ENCODE measurements at regions not wholly inside any gene's neighbourhood (a gene's known extent, or its start where the extent isn't known, plus 50 kb on each side); places are given as distances from the start of the nearest gene placed in this dataset.

GRCh38 chr21:43273016-43273707 is 104.4 kb downstream of the CRYAA start:
- H3K36me3 ChIP-seq (ENCODE audit: insufficient read depth, low read length): no peaks in the 10 kb centered on the region
- H4K20me1 ChIP-seq (ENCODE audit: insufficient read depth, low read length): no peaks in the 10 kb centered on the region
- no peak overlapping the region for H3K4me2 ChIP-seq (ENCODE audit: low read length)
- TF ChIP-seq CTCF (conservative IDR thresholded peaks at IDR 0.05; ENCODE audit: low read length) (no peak), EZH2phosphoT487 (IDR thresholded peaks at IDR 0.05; ENCODE audit: borderline replicate concordance, low read depth, low read length) (no peak)
- no peaks in the 10 kb centered on the region for H3K9me2 ChIP-seq (ENCODE audit: insufficient read depth, low read length)
- H2AFZ ChIP-seq (ENCODE audit: low read length): no peak overlapping the region
- no peaks in the 10 kb centered on the region for H3K9me3 ChIP-seq (ENCODE audit: low read length)
- intact Hi-C loops (cut with micrococcal nuclease; ENCODE audit: unreplicated experiment): no loop called here
- no peak for DNase-seq (ENCODE audit: low spot score)
- ChIA-PET POLR2A (no interaction called here), CTCF (ENCODE audit: unreplicated experiment) (no interaction called here)
- BruUV-seq (replicated peaks): no TSS peak
- H3K79me2 ChIP-seq (ENCODE audit: insufficient read depth, low read depth, low read length): no peaks in the 10 kb centered on the region
- H3K4me1 ChIP-seq (ENCODE audit: insufficient read depth, low read length, poor library complexity, severe bottlenecking): peaks cover 15% of the 10 kb centered on the region
- H3K27ac ChIP-seq (ENCODE audit: low read depth, low read length, poor library complexity, severe bottlenecking): no peak overlapping the region
- no peak overlapping the region for H3K4me3 ChIP-seq (ENCODE audit: low read depth, low read length, poor library complexity, severe bottlenecking)

GRCh38 chr21:43272591-43272990 is 103.8 kb downstream of the CRYAA start:
- no TSS peak for BruUV-seq (replicated peaks)

More at GRCh38 chr21:43272591-43272990, 103.8 kb downstream of the CRYAA start:
- no peak overlapping the region for H3K4me3 ChIP-seq (ENCODE audit: low read depth, low read length, poor library complexity, severe bottlenecking)
- H3K27ac ChIP-seq (ENCODE audit: low read depth, low read length, poor library complexity, severe bottlenecking): no peak overlapping the region
- TF ChIP-seq CTCF (conservative IDR thresholded peaks at IDR 0.05; ENCODE audit: low read length) (no peak), EZH2phosphoT487 (IDR thresholded peaks at IDR 0.05; ENCODE audit: borderline replicate concordance, low read depth, low read length) (no peak)
- H3K9me2 ChIP-seq (ENCODE audit: insufficient read depth, low read length): no peaks in the 10 kb centered on the region
- H3K79me2 ChIP-seq (ENCODE audit: insufficient read depth, low read depth, low read length): no peaks in the 10 kb centered on the region
- no peaks in the 10 kb centered on the region for H4K20me1 ChIP-seq (ENCODE audit: insufficient read depth, low read length)
- peaks cover 15% of the 10 kb centered on the region for H3K4me1 ChIP-seq (ENCODE audit: insufficient read depth, low read length, poor library complexity, severe bottlenecking)
- H3K9me3 ChIP-seq (ENCODE audit: low read length): no peaks in the 10 kb centered on the region
- ChIA-PET POLR2A (no interaction called here), CTCF (ENCODE audit: unreplicated experiment) (no interaction called here)
- intact Hi-C loops (cut with micrococcal nuclease; ENCODE audit: unreplicated experiment): no loop called here
- DNase-seq (ENCODE audit: low spot score): no peak
- no peak overlapping the region for H2AFZ ChIP-seq (ENCODE audit: low read length)
- H3K36me3 ChIP-seq (ENCODE audit: insufficient read depth, low read length): no peaks in the 10 kb centered on the region
- no peak overlapping the region for H3K4me2 ChIP-seq (ENCODE audit: low read length)
